Spleen (tissue), 7 donors: ENCODE measurements at regions not wholly inside any gene's neighbourhood (a gene's known extent, or its start where the extent isn't known, plus 50 kb on each side); places are given as distances from the start of the nearest gene placed in this dataset.

Experiments used
- CTCF ChIP-seq, 11 experiments: fragments of 200-600 bp in 7 of 11; fragments of 450-650 bp in 4 of 11; sonication (generic) in 4 of 11; IDR thresholded peaks in 8 of 11; conservative IDR thresholded peaks in 3 of 11; 1 replicate in 7 of 11; 2 replicates in 4 of 11; pipeline versions ENCODE4 v1.4.0 to v1.8.0; 2016 to 2021; ENCODE audit warnings: antibody characterized with exemption in 11 of 11, inconsistent platforms in 4 of 11, mild to moderate bottlenecking in 1 of 11
- POLR2A ChIP-seq, 3 donors: fragments of 450-650 bp; IDR thresholded peaks; one replicate each; pipeline ENCODE4 v1.5.1; 2017; ENCODE audit warnings: antibody characterized with exemption in 3 of 3, mild to moderate bottlenecking in 1 of 3
- donor health status: DM: no; HTN: no; CAD: no; lungs with moderate emphysema.
- donor health status: DM: no; HTN: no; CAD: no.
- donor health status: DM: no; HTN: no; CAD: no.

DNA sequence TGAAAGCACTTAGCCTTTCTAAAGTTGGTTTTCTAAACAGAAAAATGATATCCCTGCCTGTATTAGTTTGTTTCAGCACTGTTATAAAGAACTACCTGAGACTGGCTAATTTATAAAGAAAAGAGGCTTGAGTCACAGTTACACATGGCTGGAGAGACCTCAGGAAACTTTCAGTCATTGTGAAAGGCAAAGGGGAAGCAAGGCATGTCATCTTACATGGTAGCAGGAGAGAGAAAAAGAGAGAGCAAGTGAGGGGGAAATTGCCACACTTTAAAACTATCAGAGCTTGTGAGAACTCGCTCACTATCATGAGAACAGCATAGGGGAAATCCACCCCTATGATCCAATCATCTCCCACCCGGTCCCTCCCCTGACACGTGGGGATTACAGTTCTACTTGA lies 64.9 kb downstream of the FAM170A start:
- TF ChIP-seq CTCF (IDR thresholded peaks at IDR 0.05 in 8 of 11, conservative IDR thresholded peaks at IDR 0.05 in 3 of 11) (no peak), POLR2A (IDR thresholded peaks at IDR 0.05) (no peak)
